ENCODE measurements at regions not wholly inside any gene's neighbourhood (a gene's known extent, or its start where the extent isn't known, plus 50 kb on each side); places are given as distances from the start of the nearest gene placed in this dataset.

DNA sequence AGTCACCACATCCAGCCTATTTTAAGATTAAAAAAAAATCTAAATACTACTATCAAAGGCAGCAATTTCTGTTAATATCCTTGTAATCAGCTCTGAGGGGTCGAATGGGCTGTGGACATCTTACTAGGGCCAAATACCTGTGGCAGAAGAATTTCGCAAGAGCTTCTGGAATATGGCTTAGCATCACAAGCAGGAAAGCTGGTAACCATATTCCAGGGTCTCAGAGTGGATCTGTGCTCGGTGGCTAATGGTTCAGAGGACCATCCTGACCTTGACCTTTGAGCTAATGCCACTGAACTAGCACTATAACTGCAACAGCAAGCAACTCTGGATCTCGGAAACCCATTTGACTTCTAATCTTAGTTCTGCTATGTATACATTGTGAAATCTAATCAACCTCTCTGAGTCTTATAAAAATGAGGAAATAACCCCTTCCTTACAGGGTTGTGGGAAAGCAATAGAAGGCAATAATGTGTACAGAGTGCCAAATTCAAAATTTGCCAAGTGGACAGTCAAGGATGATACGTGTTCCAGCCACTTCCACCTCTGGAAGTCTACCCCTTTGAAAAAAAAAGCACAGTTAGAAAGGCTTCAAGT, 65.5 kb downstream of the CYP26A1 start:
- no peak for TF ChIP-seq CTCF (IDR thresholded peaks at IDR 0.05)
- TF ChIP-seq POLR2A (IDR thresholded peaks at IDR 0.05) = no peak

Data from tibial nerve (tissue), 3 donors.